NCI-H460 (cell line): ENCODE measurements at regions not wholly inside any gene's neighbourhood (a gene's known extent, or its start where the extent isn't known, plus 50 kb on each side); places are given as distances from the start of the nearest gene placed in this dataset.
"Not testable (repeated sequence)": the region's sequence is repeated elsewhere in the genome, so short reads cannot be mapped to it uniquely, and the experiment has no call there.

Source experiments
- DNase-seq: peaks from one replicate; pipeline ENCODE4 v3.0.0-alpha.2; 2016; ENCODE audit warnings: low read depth; ENCODE audit errors: extremely low read depth

DNA sequence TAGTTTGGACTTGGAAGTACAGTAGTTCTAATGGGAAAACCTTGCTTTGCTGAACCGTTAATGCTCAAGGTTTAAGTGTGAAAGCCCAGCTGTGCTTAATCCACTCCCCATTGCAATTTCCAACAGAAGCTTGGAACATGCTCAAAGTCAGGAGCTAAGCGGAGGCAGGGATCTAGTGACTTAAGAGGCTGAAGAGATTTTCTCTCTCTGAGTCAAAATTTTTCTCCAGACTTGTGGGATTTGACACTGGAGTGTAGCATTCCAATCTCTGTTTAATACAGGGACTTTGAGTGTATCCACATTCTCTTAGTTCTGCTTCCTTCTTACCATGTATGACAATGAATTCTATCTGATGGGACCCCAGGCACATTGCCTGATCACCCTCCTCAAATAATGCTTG, 471.8 kb downstream of the KIF4B start:
- no peak for DNase-seq

- DNase-seq = no peak
Measured at GRCh38 chr5:155489949-155490348, 476.4 kb downstream of the KIF4B start.

DNA sequence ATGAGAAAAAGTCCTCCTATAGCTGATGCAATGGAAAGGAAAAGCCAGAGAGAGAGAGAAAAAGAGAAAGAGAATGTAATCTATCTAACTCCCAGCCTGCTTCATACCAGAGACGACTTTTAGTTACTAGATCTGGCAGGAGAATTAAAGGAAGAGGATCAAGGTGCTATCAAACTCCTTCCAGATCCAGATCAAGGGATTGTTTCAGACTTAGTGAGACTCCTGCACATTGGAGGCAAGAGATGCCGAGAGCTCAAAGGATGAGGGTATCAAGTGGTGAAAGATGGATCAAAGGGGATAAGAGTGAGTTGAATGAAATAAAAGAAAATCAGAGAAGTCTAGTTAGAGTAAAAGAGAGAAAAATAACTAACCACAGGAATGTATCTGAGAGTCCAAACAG, 478.6 kb downstream of the KIF4B start:
- DNase-seq = no peak

- DNase-seq = no peak
Measured at GRCh38 chr5:155504606-155505005, 491.1 kb downstream of the KIF4B start.

DNA sequence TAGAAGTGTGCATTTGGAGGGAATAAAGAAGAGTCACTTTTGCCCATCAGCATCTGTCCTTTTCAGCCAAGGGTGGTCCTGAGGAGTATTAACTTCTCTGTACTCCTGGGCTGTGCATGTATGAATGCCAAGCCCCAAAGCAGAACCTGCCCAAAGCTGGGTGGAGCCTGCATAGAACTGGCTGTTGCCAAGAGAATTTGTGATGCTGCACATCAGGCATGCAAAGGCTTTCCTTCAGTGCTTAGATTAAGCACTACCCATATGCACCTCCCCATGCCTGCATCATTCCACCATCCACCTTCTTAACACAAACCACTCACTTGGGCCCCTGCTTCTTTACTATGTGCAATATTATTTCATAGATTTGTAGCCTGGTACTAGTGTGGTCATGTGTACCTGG, 493.8 kb downstream of the KIF4B start:
- no peak for DNase-seq

GRCh38 chr5:155508673-155509072, 495.1 kb downstream of the KIF4B start:
- DNase-seq = no peak

DNA sequence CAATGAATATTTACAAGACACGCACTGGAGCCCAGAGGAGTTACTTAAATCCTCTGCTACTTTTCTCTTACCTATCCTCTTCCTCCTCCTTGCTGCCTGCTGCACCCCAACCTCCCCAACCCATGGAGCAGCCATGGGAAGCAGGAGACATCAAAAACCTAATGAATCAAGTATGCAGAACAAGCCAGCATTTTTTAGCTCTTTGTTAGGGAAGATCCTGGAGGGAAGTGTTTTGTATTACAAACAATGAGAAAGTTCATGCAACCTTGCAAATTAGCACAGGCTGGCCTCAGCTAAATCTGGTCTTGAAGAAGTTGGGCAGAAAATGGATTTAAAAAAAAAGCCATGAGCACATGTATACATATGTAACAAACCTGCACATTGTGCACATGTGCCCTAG, 498.8 kb downstream of the KIF4B start:
- no peak for DNase-seq

- DNase-seq = no peak
Measured at GRCh38 chr5:155514105-155514563, 500.6 kb downstream of the KIF4B start.

GRCh38 chr5:155522540-155522939, 509.0 kb downstream of the KIF4B start:
- no peak for DNase-seq

GRCh38 chr5:155529362-155529761, 515.8 kb downstream of the KIF4B start:
- DNase-seq = no peak

GRCh38 chr5:155530046-155530445, 516.5 kb downstream of the KIF4B start:
- no peak for DNase-seq

GRCh38 chr5:155532621-155533311, 519.2 kb downstream of the KIF4B start:
- no peak for DNase-seq

GRCh38 chr5:155540000-155540595, 526.5 kb downstream of the KIF4B start:
- no peak for DNase-seq

DNA sequence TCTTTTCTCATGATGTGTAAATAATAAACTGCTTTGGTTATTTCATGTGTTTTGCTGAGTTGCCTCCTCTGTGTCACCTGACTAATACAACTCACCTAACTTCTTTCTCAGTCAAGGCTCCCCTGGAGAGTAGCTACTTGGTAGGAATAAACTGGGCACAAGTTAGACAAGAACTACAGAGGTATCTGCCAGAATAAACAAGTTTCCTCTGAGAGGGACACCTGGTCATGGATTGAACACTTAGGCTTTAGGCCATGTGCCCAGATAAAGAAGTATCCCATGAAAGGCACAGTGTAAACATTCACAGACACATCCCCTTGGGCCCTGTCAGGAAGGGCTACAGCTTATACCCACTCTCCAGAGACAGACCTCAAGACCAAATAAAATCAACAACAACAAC, 532.5 kb downstream of the KIF4B start:
- no peak for DNase-seq

DNA sequence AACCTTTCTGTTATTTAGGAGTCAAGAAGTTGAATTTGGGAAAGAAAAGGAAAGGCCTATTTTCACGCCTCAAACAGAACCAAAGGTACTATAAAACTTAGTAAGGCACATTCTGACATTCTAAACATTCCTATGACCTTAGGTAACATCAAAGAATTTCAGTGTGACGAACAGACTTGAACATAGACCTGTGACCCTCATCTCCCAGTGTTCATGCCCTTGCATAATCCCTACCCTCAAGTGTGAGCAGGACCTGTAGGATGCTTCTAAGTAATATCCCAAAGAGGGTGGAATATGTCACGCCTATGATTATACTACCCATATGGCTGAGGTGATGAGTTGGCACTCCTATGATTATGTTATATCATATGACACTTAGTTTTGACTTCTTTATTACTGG, 540.9 kb downstream of the KIF4B start:
- DNase-seq = no peak

DNA sequence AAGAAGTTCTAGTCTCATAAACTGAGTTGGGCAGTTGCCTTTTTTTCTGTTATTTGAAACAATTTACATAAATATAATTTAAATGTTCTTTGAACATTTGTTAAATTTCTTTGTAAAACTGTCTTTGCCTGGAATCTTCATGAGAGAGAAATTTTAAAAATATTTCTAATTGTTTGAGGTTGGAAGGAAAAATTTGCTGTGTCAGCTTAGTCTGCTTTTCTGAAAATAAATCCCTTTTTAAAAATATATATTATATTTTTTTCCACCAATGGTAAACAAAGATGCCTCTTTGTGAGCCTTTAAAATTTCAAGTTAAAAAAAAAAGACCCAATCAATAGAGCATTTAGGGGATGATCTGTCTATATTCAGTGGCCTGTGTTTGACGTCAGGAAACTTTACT, 542.7 kb downstream of the KIF4B start:
- no peak for DNase-seq

DNA sequence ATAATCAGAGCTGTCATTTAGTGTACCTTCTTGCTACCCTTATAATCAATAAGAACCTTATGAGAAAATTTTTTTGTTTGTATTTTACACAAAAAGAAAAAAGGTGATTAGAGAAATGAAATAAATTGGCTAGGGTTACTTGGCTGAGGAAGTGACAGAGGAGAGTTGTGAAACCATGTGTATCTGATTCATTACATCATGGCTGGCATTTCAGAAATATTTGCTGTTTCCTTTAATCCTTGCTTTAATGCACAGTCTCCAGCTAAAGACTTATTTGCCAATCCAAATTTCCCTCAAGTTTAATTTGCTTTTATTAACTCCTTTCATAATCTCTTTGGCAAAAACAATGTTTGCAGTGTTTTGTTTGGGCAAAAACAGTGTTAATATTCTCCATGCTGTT, 543.1 kb downstream of the KIF4B start:
- DNase-seq = no peak

- DNase-seq = no peak
Measured at GRCh38 chr5:155562158-155562557, 548.6 kb downstream of the KIF4B start.

- peak; percentile 17 for DNase-seq
Measured at GRCh38 chr5:155564541-155564940, 551.0 kb downstream of the KIF4B start.

DNA sequence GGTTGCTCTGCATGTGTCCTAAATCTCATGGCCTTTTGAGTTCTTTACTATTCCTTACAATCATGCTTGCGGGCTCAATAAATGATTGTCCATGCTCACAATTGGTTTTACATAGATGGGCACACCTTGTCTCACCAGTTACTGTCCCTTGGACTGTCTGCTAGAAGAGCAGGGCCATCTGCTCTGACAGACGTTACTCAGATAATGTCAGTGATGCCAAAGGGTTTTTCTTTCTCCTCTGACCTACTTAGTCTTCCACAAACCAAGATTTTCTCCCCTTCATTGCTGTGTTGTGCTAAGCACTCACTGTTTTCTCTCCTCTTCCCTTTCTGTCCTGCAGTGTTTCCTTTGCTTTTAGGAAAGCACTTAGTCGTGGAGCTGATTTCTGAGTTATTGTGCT, 562.3 kb downstream of the KIF4B start:
- no peak for DNase-seq

DNA sequence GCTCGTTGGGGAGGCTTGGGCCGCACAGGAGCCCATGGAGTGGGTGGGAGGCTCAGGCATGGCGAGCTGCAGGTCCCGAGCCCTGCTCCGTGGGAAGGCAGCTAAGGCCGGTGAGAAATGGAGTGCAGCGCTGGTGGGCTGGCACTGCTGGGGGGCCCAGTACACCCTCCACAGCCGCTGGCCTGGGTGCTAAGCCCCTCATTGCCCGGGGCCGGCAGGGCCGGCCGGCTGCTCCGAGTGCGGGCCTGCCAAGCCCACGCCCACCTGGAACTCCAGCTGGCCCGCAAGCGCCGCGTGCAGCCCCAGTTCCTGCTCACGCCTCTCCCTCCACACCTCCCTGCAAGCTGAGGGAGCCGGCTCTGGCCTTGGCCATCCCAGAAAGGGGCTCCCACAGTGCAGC, 573.3 kb downstream of the KIF4B start:
- not testable (repeated sequence) for DNase-seq

- DNase-seq = no peak
Measured at GRCh38 chr5:155587458-155587857, 573.9 kb downstream of the KIF4B start.

- DNase-seq = no peak
Measured at GRCh38 chr5:155591273-155591672, 577.7 kb downstream of the KIF4B start.
